ENCODE measurements at regions not wholly inside any gene's neighbourhood (a gene's known extent, or its start where the extent isn't known, plus 50 kb on each side); places are given as distances from the start of the nearest gene placed in this dataset.

GRCh38 chr19:31451686-31452330 lies 102.6 kb upstream of the TSHZ3 start:
- Histone ChIP-seq H3K4me1 (no peaks in the 10 kb centered on the region), H3K4me3 (no peak overlapping the region), H3K9me3 (no peaks in the 10 kb centered on the region), H3K36me3 (no peaks in the 10 kb centered on the region), H3K27ac (no peak overlapping the region), H3K27me3 (no peaks in the 10 kb centered on the region)
- DNase-seq (ENCODE audit: extremely low spot score in 2 of 2) = no peak
- TF ChIP-seq POLR2A (IDR thresholded peaks at IDR 0.05) = no peak
- no peak for TF ChIP-seq POLR2AphosphoS5 (IDR thresholded peaks at IDR 0.05; ENCODE audit: insufficient read depth in 1 of 2, low read depth in 1 of 2)
- no peak for TF ChIP-seq CTCF (IDR thresholded peaks at IDR 0.05)
- intact Hi-C loops (cut with DNase I) = no loop called here

GRCh38 chr19:31459430-31459829 lies 110.2 kb upstream of the TSHZ3 start:
- no peaks in the 10 kb centered on the region for H3K27me3 ChIP-seq
- H3K9me3 ChIP-seq = no peaks in the 10 kb centered on the region
- no peaks in the 10 kb centered on the region for H3K4me1 ChIP-seq
- H3K27ac ChIP-seq = no peak overlapping the region
- H3K4me3 ChIP-seq = no peak overlapping the region
- intact Hi-C loops (cut with DNase I) = no loop called here
- DNase-seq (ENCODE audit: extremely low spot score in 2 of 2) = no peak
- no peaks in the 10 kb centered on the region for H3K36me3 ChIP-seq
- no peak for TF ChIP-seq POLR2A (IDR thresholded peaks at IDR 0.05)
- TF ChIP-seq CTCF (IDR thresholded peaks at IDR 0.05) = no peak
- no peak for TF ChIP-seq POLR2AphosphoS5 (IDR thresholded peaks at IDR 0.05; ENCODE audit: insufficient read depth in 1 of 2, low read depth in 1 of 2)

DNA sequence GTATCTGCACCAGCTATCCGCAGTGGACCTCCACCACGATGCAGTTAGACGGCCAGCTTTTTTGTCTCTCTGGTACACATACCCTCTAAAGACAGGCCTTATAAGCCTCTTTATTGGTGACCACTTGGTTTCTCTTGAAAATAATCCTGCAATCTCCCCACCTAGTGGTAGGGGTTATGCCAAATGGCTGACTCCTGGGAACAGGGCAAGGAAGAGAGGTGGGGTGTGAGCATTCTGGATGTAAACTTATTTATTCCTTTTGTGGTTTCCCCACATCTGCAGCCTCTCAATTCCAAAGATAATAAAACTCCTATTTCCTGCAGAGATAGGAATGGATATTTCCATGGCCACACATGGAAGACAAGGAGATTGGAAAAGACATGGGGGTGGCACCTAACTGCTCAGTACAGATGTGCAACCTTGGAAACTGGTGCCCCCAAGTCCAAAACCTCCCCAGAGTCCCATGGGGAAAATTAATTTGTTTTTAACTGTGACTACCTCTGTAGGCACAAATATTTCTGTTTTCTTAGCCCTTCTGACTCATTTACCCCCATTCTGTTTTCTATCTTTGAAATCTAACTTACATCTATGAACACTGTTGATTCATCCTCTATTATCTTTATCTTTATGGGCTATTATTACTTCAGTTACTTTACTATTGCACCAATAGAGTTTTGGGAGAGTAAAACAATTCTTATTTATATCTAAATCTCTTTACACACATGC lies 112.7 kb upstream of the TSHZ3 start:
- intact Hi-C loops (cut with DNase I) = no loop called here
- no peaks in the 10 kb centered on the region for H3K9me3 ChIP-seq
- H3K27me3 ChIP-seq = no peaks in the 10 kb centered on the region
- TF ChIP-seq POLR2AphosphoS5 (IDR thresholded peaks at IDR 0.05; ENCODE audit: insufficient read depth in 1 of 2, low read depth in 1 of 2) = no peak
- TF ChIP-seq POLR2A (IDR thresholded peaks at IDR 0.05) = no peak
- TF ChIP-seq CTCF (IDR thresholded peaks at IDR 0.05) = no peak
- H3K36me3 ChIP-seq = no peaks in the 10 kb centered on the region
- H3K27ac ChIP-seq = no peak overlapping the region
- DNase-seq (ENCODE audit: extremely low spot score in 2 of 2) = no peak
- H3K4me1 ChIP-seq = no peaks in the 10 kb centered on the region
- no peak overlapping the region for H3K4me3 ChIP-seq

GRCh38 chr19:31470229-31470939 lies 121.1 kb upstream of the TSHZ3 start:
- Histone ChIP-seq H3K9me3 (no peaks in the 10 kb centered on the region), H3K36me3 (no peaks in the 10 kb centered on the region), H3K4me3 (no peak overlapping the region), H3K4me1 (no peaks in the 10 kb centered on the region), H3K27ac (no peak overlapping the region), H3K27me3 (no peaks in the 10 kb centered on the region)
- no peak for DNase-seq (ENCODE audit: extremely low spot score in 2 of 2)
- no peak for TF ChIP-seq CTCF (IDR thresholded peaks at IDR 0.05)
- no peak for TF ChIP-seq POLR2AphosphoS5 (IDR thresholded peaks at IDR 0.05; ENCODE audit: insufficient read depth in 1 of 2, low read depth in 1 of 2)
- no peak for TF ChIP-seq POLR2A (IDR thresholded peaks at IDR 0.05)
- intact Hi-C loops (cut with DNase I) = no loop called here
